ENCODE measurements at regions not wholly inside any gene's neighbourhood (a gene's known extent, or its start where the extent isn't known, plus 50 kb on each side); places are given as distances from the start of the nearest gene placed in this dataset.
"Not testable (repeated sequence)": the region's sequence is repeated elsewhere in the genome, so short reads cannot be mapped to it uniquely, and the experiment has no call there.

GRCh38 chr3:103531327-103531726, 1096.5 kb downstream of the ZPLD1 start:
- not testable (repeated sequence) for TF ChIP-seq CTCF (IDR thresholded peaks at IDR 0.05); REST (IDR thresholded peaks at IDR 0.05; ENCODE audit: insufficient read depth in 1 of 2, low read depth in 2 of 2, low read length in 1 of 2); POLR2AphosphoS5 (IDR thresholded peaks at IDR 0.05; ENCODE audit: low read depth, low read length)
